OCI-LY7 (cell line): ENCODE measurements at regions not wholly inside any gene's neighbourhood (a gene's known extent, or its start where the extent isn't known, plus 50 kb on each side); places are given as distances from the start of the nearest gene placed in this dataset.

Source experiments
- EZH2phosphoT487 ChIP-seq: fragments of 200-600 bp; sonication (generic); IDR thresholded peaks from 2 replicates; pipeline ENCODE4 v1.6.1; 2018; ENCODE audit warnings: low read depth, borderline replicate concordance, mild to moderate bottlenecking, mixed run types, antibody characterized with exemption, low read length, moderate library complexity, mixed read lengths
- TF ChIP-seq, protein P1 (sequence below): fragments of 200-600 bp; sonication (generic); conservative IDR thresholded peaks from 2 replicates; pipeline ENCODE4 v1.5.1; 2014; ENCODE audit warnings: mild to moderate bottlenecking, antibody characterized with exemption, low read length, moderate library complexity, mixed read lengths

DNA sequence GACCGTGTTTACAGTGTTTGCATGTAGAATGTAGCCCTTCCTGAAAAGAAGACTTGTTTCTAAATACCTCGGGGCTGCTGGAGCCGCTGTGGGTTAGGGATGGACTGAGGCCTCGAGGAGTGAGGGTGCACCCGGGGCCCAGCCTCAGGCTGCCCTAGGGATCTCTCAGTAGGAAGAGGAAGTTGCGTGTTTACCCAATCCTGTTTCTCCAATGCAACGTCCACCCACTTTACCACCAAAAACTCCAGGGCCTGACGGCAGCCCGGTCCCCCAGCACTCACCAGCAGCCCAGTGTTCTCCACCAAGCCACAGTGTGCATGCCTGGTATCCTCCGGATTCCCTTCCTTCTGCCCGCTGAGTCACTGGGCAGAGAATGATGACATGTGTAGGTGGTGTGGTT, 255.8 kb downstream of the GLI2 start:
- TF ChIP-seq, protein P1, sequence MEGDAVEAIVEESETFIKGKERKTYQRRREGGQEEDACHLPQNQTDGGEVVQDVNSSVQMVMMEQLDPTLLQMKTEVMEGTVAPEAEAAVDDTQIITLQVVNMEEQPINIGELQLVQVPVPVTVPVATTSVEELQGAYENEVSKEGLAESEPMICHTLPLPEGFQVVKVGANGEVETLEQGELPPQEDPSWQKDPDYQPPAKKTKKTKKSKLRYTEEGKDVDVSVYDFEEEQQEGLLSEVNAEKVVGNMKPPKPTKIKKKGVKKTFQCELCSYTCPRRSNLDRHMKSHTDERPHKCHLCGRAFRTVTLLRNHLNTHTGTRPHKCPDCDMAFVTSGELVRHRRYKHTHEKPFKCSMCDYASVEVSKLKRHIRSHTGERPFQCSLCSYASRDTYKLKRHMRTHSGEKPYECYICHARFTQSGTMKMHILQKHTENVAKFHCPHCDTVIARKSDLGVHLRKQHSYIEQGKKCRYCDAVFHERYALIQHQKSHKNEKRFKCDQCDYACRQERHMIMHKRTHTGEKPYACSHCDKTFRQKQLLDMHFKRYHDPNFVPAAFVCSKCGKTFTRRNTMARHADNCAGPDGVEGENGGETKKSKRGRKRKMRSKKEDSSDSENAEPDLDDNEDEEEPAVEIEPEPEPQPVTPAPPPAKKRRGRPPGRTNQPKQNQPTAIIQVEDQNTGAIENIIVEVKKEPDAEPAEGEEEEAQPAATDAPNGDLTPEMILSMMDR = no peak
- no peak for TF ChIP-seq EZH2phosphoT487
